NT2/D1 (cell line): ENCODE measurements at regions not wholly inside any gene's neighbourhood (a gene's known extent, or its start where the extent isn't known, plus 50 kb on each side); places are given as distances from the start of the nearest gene placed in this dataset.

ENCODE experiments used
- DNase-seq: peaks from one replicate; pipeline ENCODE4 v3.0.0-alpha.2; 2011; ENCODE audit warnings: low read depth, low spot score
- H3K27me3 ChIP-seq: 2 replicates; pipeline ENCODE4 v1.6.0; 2011; ENCODE audit warnings: mild to moderate bottlenecking; ENCODE audit not compliant: insufficient read length, insufficient read depth
- H3K36me3 ChIP-seq: 2 replicates; pipeline ENCODE4 v1.6.1; 2011; ENCODE audit warnings: mild to moderate bottlenecking, low read length, mixed read lengths; ENCODE audit not compliant: insufficient read depth, insufficient read length
- H3K4me1 ChIP-seq: 2 replicates; pipeline ENCODE4 v1.5.1; 2011; ENCODE audit not compliant: insufficient read depth, insufficient read length
- H3K4me3 ChIP-seq: 2 replicates; pipeline ENCODE4 v1.5.1; 2011; ENCODE audit warnings: low read depth; ENCODE audit not compliant: insufficient read length
- H3K9ac ChIP-seq: 2 replicates; pipeline ENCODE4 v1.6.0; 2011; ENCODE audit warnings: low read depth; ENCODE audit not compliant: insufficient read length
- H3K9me3 ChIP-seq: 2 replicates; pipeline ENCODE4 v1.5.1; 2011; ENCODE audit warnings: mild to moderate bottlenecking, low read length; ENCODE audit not compliant: insufficient read depth
- SUZ12 ChIP-seq: IDR thresholded peaks from 2 replicates; pipeline ENCODE4 v1.6.1; 2011; ENCODE audit not compliant: insufficient read length, insufficient read depth; ENCODE audit errors: extremely low read depth
- YY1 ChIP-seq: IDR thresholded peaks from 2 replicates; pipeline ENCODE4 v1.6.1; 2011; ENCODE audit not compliant: insufficient read length, insufficient read depth
- ZNF274 ChIP-seq: IDR thresholded peaks from 2 replicates; pipeline ENCODE4 v1.6.1; 2011; ENCODE audit warnings: mild to moderate bottlenecking, low read depth, low read length

GRCh38 chr5:168055961-168056360 lies 235.5 kb upstream of the WWC1 start:
- TF ChIP-seq SUZ12 (no peak), ZNF274 (no peak), YY1 (no peak)
- no peak overlapping the region for H3K9ac ChIP-seq

GRCh38 chr5:168056499-168057182 lies 234.8 kb upstream of the WWC1 start:
- TF ChIP-seq YY1: no peak
- no peak for TF ChIP-seq SUZ12
- Histone ChIP-seq H3K9me3 (peaks cover 9% of the 10 kb centered on the region), H3K36me3 (no peaks in the 10 kb centered on the region), H3K4me3 (no peak overlapping the region), H3K9ac (no peak overlapping the region), H3K4me1 (no peaks in the 10 kb centered on the region), H3K27me3 (no peaks in the 10 kb centered on the region)
- no peak for DNase-seq

More at GRCh38 chr5:168055961-168056360, 235.5 kb upstream of the WWC1 start:
- no peaks in the 10 kb centered on the region for H3K36me3 ChIP-seq
- no peak for DNase-seq
- no peak overlapping the region for H3K4me3 ChIP-seq
- no peaks in the 10 kb centered on the region for H3K4me1 ChIP-seq
- no peaks in the 10 kb centered on the region for H3K27me3 ChIP-seq
- H3K9me3 ChIP-seq: peaks cover 9% of the 10 kb centered on the region

DNA sequence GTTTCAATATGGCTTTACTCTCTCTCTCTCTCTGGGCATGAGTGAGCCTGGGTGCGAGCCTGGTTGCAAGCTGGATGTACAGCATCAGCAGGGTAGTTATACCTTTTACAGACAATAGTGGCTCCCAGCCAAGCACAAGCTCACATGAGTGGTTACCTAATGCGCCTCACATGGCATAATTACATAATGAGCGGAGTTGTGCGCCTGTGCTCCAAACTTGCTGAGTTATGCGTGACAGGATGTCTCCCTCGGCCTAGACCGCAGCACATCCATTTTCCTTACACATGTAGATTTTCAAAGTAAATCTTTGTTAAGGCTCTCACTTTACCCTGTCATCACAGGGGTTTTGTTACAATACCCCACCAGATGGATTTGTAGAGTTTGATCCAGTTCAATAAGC lies 233.5 kb upstream of the WWC1 start:
- H3K27me3 ChIP-seq: no peaks in the 10 kb centered on the region
- H3K4me1 ChIP-seq: no peaks in the 10 kb centered on the region
- no peak overlapping the region for H3K9ac ChIP-seq
- no peak overlapping the region for H3K4me3 ChIP-seq
- TF ChIP-seq SUZ12 (no peak), YY1 (no peak), ZNF274 (no peak)
- no peak for DNase-seq
- peaks cover 9% of the 10 kb centered on the region for H3K9me3 ChIP-seq
- H3K36me3 ChIP-seq: no peaks in the 10 kb centered on the region

- Histone ChIP-seq H3K4me3 (no peak overlapping the region), H3K9me3 (peaks cover 9% of the 10 kb centered on the region), H3K36me3 (no peaks in the 10 kb centered on the region), H3K9ac (no peak overlapping the region), H3K27me3 (no peaks in the 10 kb centered on the region), H3K4me1 (no peaks in the 10 kb centered on the region)
- no peak for DNase-seq
- TF ChIP-seq YY1 (no peak), ZNF274 (no peak), SUZ12 (no peak)
Observed at GRCh38 chr5:168059131-168059530, 232.3 kb upstream of the WWC1 start.

DNA sequence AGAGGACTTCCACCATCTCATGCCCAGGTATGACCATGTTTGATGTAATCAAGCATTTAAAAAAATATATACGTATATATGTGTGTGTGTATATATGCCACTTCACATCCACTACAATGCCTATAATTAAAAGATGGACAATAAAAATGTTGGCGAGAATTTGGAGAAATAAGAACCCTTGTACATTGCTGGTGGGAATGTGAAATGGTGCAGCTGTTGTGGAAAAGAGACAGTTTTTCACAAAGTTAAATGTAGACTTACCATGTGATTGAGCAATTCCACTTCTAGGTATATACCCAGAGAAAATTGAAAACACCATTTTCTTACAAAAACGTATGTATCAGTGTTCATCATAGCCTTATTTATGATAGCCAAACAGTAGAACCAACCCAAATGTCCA lies 229.2 kb upstream of the WWC1 start:
- H3K4me3 ChIP-seq: no peak overlapping the region
- TF ChIP-seq YY1 (no peak), SUZ12 (no peak), ZNF274 (no peak)
- no peaks in the 10 kb centered on the region for H3K36me3 ChIP-seq

GRCh38 chr5:168064457-168064856 lies 227.0 kb upstream of the WWC1 start:
- no peaks in the 10 kb centered on the region for H3K27me3 ChIP-seq
- no peak for TF ChIP-seq SUZ12
- no peak for TF ChIP-seq YY1
- no peak for TF ChIP-seq ZNF274
- no peaks in the 10 kb centered on the region for H3K36me3 ChIP-seq

More for the DNA sequence above, 229.2 kb upstream of the WWC1 start:
- no peak for DNase-seq
- H3K4me1 ChIP-seq: no peaks in the 10 kb centered on the region
- no peak overlapping the region for H3K9ac ChIP-seq
- no peaks in the 10 kb centered on the region for H3K27me3 ChIP-seq
- H3K9me3 ChIP-seq: peaks cover 9% of the 10 kb centered on the region

GRCh38 chr5:168064933-168065622 lies 226.4 kb upstream of the WWC1 start:
- no peaks in the 10 kb centered on the region for H3K36me3 ChIP-seq
- no peaks in the 10 kb centered on the region for H3K27me3 ChIP-seq
- H3K4me1 ChIP-seq: no peaks in the 10 kb centered on the region
- no peak for TF ChIP-seq YY1
- TF ChIP-seq ZNF274: no peak
- TF ChIP-seq SUZ12: no peak
- no peak overlapping the region for H3K9ac ChIP-seq
- no peaks in the 10 kb centered on the region for H3K9me3 ChIP-seq
- no peak for DNase-seq
- no peak overlapping the region for H3K4me3 ChIP-seq

More at GRCh38 chr5:168064457-168064856, 227.0 kb upstream of the WWC1 start:
- no peak for DNase-seq
- Histone ChIP-seq H3K4me1 (no peaks in the 10 kb centered on the region), H3K9me3 (no peaks in the 10 kb centered on the region), H3K4me3 (no peak overlapping the region), H3K9ac (no peak overlapping the region)
